HepG2 (cell line): ENCODE measurements at regions not wholly inside any gene's neighbourhood (a gene's known extent, or its start where the extent isn't known, plus 50 kb on each side); places are given as distances from the start of the nearest gene placed in this dataset.

Experiments used
- ATAC-seq: fragments of 200-7000 bp; cut with Tn5 transposase; 3 replicates; pipeline ENCODE4 v1.9.1; 2020; ENCODE audit warnings: mild to moderate bottlenecking, moderate library complexity
- BruUV-seq: library from RNA; stranded (reverse); fragments of 400-500 nt; replicated peaks from 2 replicates; lab custom pipeline; 2021; lab: Mats Ljungman, UMichigan
- CTCF ChIA-PET: fragments of 300-600 bp; formaldehyde crosslinking; extraction: SDS; loops from one replicate; lab custom pipeline; 2021; ENCODE audit warnings: low total read pairs, inconsistent platforms, low intra/inter-chr PET ratio; lab: Yijun Ruan, JAX
- POLR2A ChIA-PET: fragments of 350-600 bp; sonication (Branson Sonifier 250); formaldehyde crosslinking; loops from one replicate; lab custom pipeline; 2020; ENCODE audit warnings: antibody characterized with exemption, inconsistent platforms; lab: Yijun Ruan, JAX
- DNase-seq: peaks from one replicate; pipeline ENCODE4 v3.0.0-alpha.2; 2015; ENCODE audit warnings: low spot score
- FAIRE-seq: peaks from 3 replicates; lab custom pipeline; 2011; peaks lifted over from hg19 to GRCh38; lab: Jason Lieb, UNC
- H2AFZ ChIP-seq: one replicate; pipeline ENCODE4 v1.6.1; 2011; ENCODE audit warnings: low read length, inconsistent platforms
- H3K27ac ChIP-seq: fragments of 300-600 bp; 3 replicates; pipeline ENCODE4 v1.8.0; 2011; ENCODE audit warnings: mixed run types, mild to moderate bottlenecking, mixed read lengths, low read length, inconsistent platforms; ENCODE audit not compliant: insufficient read depth; ENCODE audit errors: extremely low read length
- H3K27me3 ChIP-seq, 2 experiments: fragments of 200-600 bp in 1 of 2; 2 replicates in 1 of 2; 3 replicates in 1 of 2; pipeline versions ENCODE4 v1.6.0 to v1.8.0; 2011; ENCODE audit warnings: low read length in 2 of 2, mild to moderate bottlenecking in 2 of 2, moderate library complexity in 2 of 2, inconsistent platforms in 1 of 2; ENCODE audit not compliant: insufficient read depth in 2 of 2, control insufficient read depth in 1 of 2
- H3K36me3 ChIP-seq, 2 experiments: fragments of 200-600 bp in 1 of 2; replicated peaks in 1 of 2; 2 replicates in 1 of 2; 3 replicates in 1 of 2; pipeline versions ENCODE4 v1.5.1 to v1.8.0; 2011; ENCODE audit warnings: low read length in 2 of 2, inconsistent platforms in 1 of 2; ENCODE audit not compliant: insufficient read depth in 2 of 2, control insufficient read depth in 1 of 2
- H3K4me1 ChIP-seq: 2 replicates; pipeline ENCODE4 v1.5.1; 2012; ENCODE audit warnings: low read length, inconsistent platforms; ENCODE audit not compliant: insufficient read depth
- H3K4me2 ChIP-seq: 2 replicates; pipeline ENCODE4 v1.6.0; 2011; ENCODE audit warnings: low read depth, low read length, inconsistent platforms
- H3K4me3 ChIP-seq, 3 experiments: fragments of 200-600 bp in 1 of 3; sonication (generic), shearing (Covaris generic) in 1 of 3; replicated peaks in 1 of 3; 2 replicates each; pipeline ENCODE4 v1.5.1; 2011 to 2016; ENCODE audit warnings: low read length in 3 of 3, inconsistent platforms in 2 of 3, low read depth in 2 of 3, mild to moderate bottlenecking in 2 of 3, control low read depth in 1 of 3, mixed read lengths in 1 of 3; ENCODE audit not compliant: insufficient read depth in 1 of 3
- H3K79me2 ChIP-seq: one replicate; pipeline ENCODE4 v1.6.1; 2011; ENCODE audit warnings: low read length, inconsistent platforms; ENCODE audit not compliant: insufficient read depth
- H3K9ac ChIP-seq: 2 replicates; pipeline ENCODE4 v1.6.0; 2011; ENCODE audit warnings: mild to moderate bottlenecking, low read depth, low read length, inconsistent platforms; ENCODE audit not compliant: insufficient read depth
- H3K9me3 ChIP-seq: 2 replicates; pipeline ENCODE4 v1.5.1; 2012; ENCODE audit warnings: mild to moderate bottlenecking, low read length
- H4K20me1 ChIP-seq: 2 replicates; pipeline ENCODE4 v1.6.0; 2011; ENCODE audit warnings: inconsistent platforms, mild to moderate bottlenecking, low read length, moderate library complexity; ENCODE audit not compliant: insufficient read depth
- AKAP8 ChIP-seq: sonication (generic); formaldehyde crosslinking; IDR thresholded peaks from 2 replicates; pipeline ENCODE4 v1.5.1; 2020; ENCODE audit warnings: mild to moderate bottlenecking, missing genetic modification reagents
- BATF2 ChIP-seq: sonication (generic); formaldehyde crosslinking; IDR thresholded peaks from 2 replicates; pipeline ENCODE4 v1.8.0; 2022; ENCODE audit warnings: mild to moderate bottlenecking, missing genetic modification reagents, moderate library complexity
- HOXD1 ChIP-seq: sonication (generic); formaldehyde crosslinking; IDR thresholded peaks from 2 replicates; pipeline ENCODE4 v1.5.0; 2020; ENCODE audit warnings: missing genetic modification reagents
- MTF1 ChIP-seq: sonication (generic); formaldehyde crosslinking; IDR thresholded peaks from 2 replicates; pipeline ENCODE4 v1.5.0; 2020; ENCODE audit warnings: missing genetic modification reagents
- RXRA ChIP-seq: sonication (generic); formaldehyde crosslinking; IDR thresholded peaks from 2 replicates; pipeline ENCODE4 v1.5.1; 2020; ENCODE audit warnings: missing genetic modification reagents
- ZNF138 ChIP-seq: sonication (generic); formaldehyde crosslinking; IDR thresholded peaks from 2 replicates; pipeline ENCODE4 v1.5.0; 2020; ENCODE audit warnings: mild to moderate bottlenecking, low read depth, missing genetic modification reagents
- ZNF280D ChIP-seq: sonication (generic); formaldehyde crosslinking; IDR thresholded peaks from 2 replicates; pipeline ENCODE4 v1.5.1; 2020; ENCODE audit warnings: mild to moderate bottlenecking, missing genetic modification reagents
- ZNF670 ChIP-seq: sonication (generic); formaldehyde crosslinking; IDR thresholded peaks from 2 replicates; pipeline ENCODE4 v1.8.0; 2022; ENCODE audit warnings: mild to moderate bottlenecking, missing genetic modification reagents, borderline replicate concordance
- ZSCAN21 ChIP-seq: sonication (generic); formaldehyde crosslinking; IDR thresholded peaks from 2 replicates; pipeline ENCODE4 v1.8.0; 2022; ENCODE audit warnings: mild to moderate bottlenecking, missing genetic modification reagents, moderate library complexity, borderline replicate concordance
- WGBS: methylation state at CpG from one replicate; pipeline ENCODE4 v1.1.6; 2017; ENCODE audit warnings: low lambda C conversion rate; 5-methylcytosine and 5-hydroxymethylcytosine counted together
- in situ Hi-C: cut with HindIII; loops from 2 replicates; pipeline ENCODE4 v1.10.0; 2017; ENCODE audit warnings: low pct_unique_long_range_greater_than_20kb; ENCODE audit not compliant: extremely low pct_ligation_motif_present
- intact Hi-C: fragments of 100-400 bp; cut with micrococcal nuclease; formaldehyde crosslinking; loops from one replicate; pipeline ENCODE4 v1.10.0; 2022; ENCODE audit not compliant: unreplicated experiment

- BruUV-seq: no TSS peak
- H3K9ac ChIP-seq: no peak overlapping the region
- H3K36me3 ChIP-seq: no peaks in the 10 kb centered on the region
- no peak overlapping the region for H3K27ac ChIP-seq
- DNase-seq (no peak), ATAC-seq (no peak), FAIRE-seq (no peak)
- ChIA-PET POLR2A (no interaction called here), CTCF (no interaction called here)
- no peak overlapping the region for H3K4me2 ChIP-seq
- intact Hi-C loops (no loop called here), in situ Hi-C loops (no loop called here)
- no peaks in the 10 kb centered on the region for H4K20me1 ChIP-seq
- 4% methylated on average over 9 of the region's 10 CpGs for WGBS
- no peak overlapping the region for H2AFZ ChIP-seq
- no peak overlapping the region for H3K4me3 ChIP-seq
- H3K4me1 ChIP-seq: no peaks in the 10 kb centered on the region
- H3K9me3 ChIP-seq: no peaks in the 10 kb centered on the region
- no peak for TF ChIP-seq ZSCAN21 (CRISPR knock-in tag)
- no peak for TF ChIP-seq HOXD1
- TF ChIP-seq ZNF138 (CRISPR knock-in tag): no peak
- TF ChIP-seq BATF2 (CRISPR knock-in tag): no peak
- TF ChIP-seq ZNF670 (CRISPR knock-in tag): no peak
- no peak for TF ChIP-seq MTF1
- TF ChIP-seq AKAP8 (CRISPR knock-in tag): no peak
- TF ChIP-seq RXRA (CRISPR knock-in tag): no peak
- TF ChIP-seq ZNF280D: no peak
- TF ChIP-seq, all 625 proteins: peak for 0
- Histone ChIP-seq H3K79me2 (no peaks in the 10 kb centered on the region), H3K27me3 (peaks cover 0 to 20% of the 10 kb centered on the region in 2 experiments; a peak in 2 of 5 replicates)
These were observed 98.3 kb upstream of the MYOCD start for GRCh38 chr17:12567077-12568053.
